ENCODE measurements at regions not wholly inside any gene's neighbourhood (a gene's known extent, or its start where the extent isn't known, plus 50 kb on each side); places are given as distances from the start of the nearest gene placed in this dataset.

DNA sequence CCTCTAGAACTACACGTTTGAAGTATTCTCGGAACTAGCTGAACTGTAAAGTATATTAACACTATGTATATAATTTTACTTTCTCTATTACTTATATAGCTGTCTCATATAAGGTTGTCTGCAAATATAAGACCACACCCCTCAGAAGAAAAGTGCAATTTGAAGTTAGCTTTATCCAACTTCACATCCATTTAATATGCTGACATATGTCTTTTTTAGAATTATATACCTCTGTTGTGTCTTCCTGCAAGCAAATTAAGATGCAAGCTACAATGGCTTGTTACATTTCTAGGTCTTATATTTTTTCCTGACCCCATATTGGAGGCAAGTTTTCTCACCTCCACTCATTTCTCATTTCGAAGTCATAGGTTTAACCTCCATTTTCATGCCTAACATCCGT lies 349.0 kb upstream of the AGA start:
- Mint-ChIP-seq H3K4me1 (ENCODE audit: unreplicated experiment) (no peaks in the 10 kb centered on the region), H3K27ac (ENCODE audit: unreplicated experiment) (no peak overlapping the region), H3K4me3 (ENCODE audit: unreplicated experiment) (no peak overlapping the region), H3K9me3 (ENCODE audit: unreplicated experiment) (no peaks in the 10 kb centered on the region), H3K36me3 (ENCODE audit: unreplicated experiment) (no peaks in the 10 kb centered on the region), H3K27me3 (ENCODE audit: unreplicated experiment) (peaks cover 2% of the 10 kb centered on the region)
- DNase-seq (ENCODE audit: extremely low spot score, unreplicated experiment) = no peak
- TF ChIP-seq, protein P1, sequence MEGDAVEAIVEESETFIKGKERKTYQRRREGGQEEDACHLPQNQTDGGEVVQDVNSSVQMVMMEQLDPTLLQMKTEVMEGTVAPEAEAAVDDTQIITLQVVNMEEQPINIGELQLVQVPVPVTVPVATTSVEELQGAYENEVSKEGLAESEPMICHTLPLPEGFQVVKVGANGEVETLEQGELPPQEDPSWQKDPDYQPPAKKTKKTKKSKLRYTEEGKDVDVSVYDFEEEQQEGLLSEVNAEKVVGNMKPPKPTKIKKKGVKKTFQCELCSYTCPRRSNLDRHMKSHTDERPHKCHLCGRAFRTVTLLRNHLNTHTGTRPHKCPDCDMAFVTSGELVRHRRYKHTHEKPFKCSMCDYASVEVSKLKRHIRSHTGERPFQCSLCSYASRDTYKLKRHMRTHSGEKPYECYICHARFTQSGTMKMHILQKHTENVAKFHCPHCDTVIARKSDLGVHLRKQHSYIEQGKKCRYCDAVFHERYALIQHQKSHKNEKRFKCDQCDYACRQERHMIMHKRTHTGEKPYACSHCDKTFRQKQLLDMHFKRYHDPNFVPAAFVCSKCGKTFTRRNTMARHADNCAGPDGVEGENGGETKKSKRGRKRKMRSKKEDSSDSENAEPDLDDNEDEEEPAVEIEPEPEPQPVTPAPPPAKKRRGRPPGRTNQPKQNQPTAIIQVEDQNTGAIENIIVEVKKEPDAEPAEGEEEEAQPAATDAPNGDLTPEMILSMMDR (IDR thresholded peaks at IDR 0.05) = no peak

DNA sequence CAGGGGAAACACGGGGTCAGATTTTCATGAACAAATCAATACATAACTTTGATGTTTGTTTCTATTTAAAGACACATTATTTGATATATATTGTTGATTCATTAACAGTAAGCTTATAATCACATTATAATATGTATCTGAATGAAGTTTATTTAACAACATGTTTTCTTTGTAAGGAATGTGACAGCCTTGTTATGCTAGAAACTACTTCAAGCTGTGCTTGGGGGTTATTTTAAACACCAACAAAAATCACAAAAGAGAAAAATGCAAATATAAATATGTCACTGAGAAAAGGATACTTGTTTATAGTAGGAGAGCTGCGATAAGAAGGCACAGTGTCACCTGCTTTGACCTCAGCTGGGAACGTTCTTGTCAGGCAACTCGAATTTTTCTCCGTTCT lies 354.6 kb upstream of the AGA start:
- DNase-seq (ENCODE audit: extremely low spot score, unreplicated experiment) = no peak
- Mint-ChIP-seq H3K4me1 (ENCODE audit: unreplicated experiment) (no peaks in the 10 kb centered on the region), H3K27ac (ENCODE audit: unreplicated experiment) (no peak overlapping the region), H3K27me3 (ENCODE audit: unreplicated experiment) (peaks cover 2% of the 10 kb centered on the region), H3K9me3 (ENCODE audit: unreplicated experiment) (no peaks in the 10 kb centered on the region), H3K4me3 (ENCODE audit: unreplicated experiment) (no peak overlapping the region), H3K36me3 (ENCODE audit: unreplicated experiment) (no peaks in the 10 kb centered on the region)
- TF ChIP-seq, protein P1 (IDR thresholded peaks at IDR 0.05) = no peak

DNA sequence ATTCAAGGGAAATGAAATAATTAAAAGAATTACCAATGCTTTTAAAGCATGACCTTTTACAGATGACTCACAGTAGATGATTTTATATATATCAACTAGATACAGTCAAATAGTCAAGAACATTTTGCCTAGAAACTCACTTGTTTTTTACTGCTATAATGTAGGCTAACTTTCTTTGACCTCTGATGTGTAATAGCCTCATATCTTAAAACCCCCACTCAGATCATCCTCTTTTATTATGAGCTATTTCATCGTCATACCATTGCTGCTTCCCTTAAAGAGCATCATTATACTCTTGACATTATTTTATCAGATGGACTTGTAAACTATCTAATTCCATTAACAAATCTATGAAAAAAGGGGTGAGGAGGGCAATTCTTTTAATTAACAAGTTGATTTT lies 355.9 kb upstream of the AGA start:
- H3K27ac Mint-ChIP-seq (ENCODE audit: unreplicated experiment) = no peak overlapping the region
- H3K27me3 Mint-ChIP-seq (ENCODE audit: unreplicated experiment) = no peaks in the 10 kb centered on the region
- no peak overlapping the region for H3K4me3 Mint-ChIP-seq (ENCODE audit: unreplicated experiment)
- H3K36me3 Mint-ChIP-seq (ENCODE audit: unreplicated experiment) = no peaks in the 10 kb centered on the region
- no peaks in the 10 kb centered on the region for H3K4me1 Mint-ChIP-seq (ENCODE audit: unreplicated experiment)
- TF ChIP-seq, protein P1 (IDR thresholded peaks at IDR 0.05) = no peak
- DNase-seq (ENCODE audit: extremely low spot score, unreplicated experiment) = no peak
- no peaks in the 10 kb centered on the region for H3K9me3 Mint-ChIP-seq (ENCODE audit: unreplicated experiment)

DNA sequence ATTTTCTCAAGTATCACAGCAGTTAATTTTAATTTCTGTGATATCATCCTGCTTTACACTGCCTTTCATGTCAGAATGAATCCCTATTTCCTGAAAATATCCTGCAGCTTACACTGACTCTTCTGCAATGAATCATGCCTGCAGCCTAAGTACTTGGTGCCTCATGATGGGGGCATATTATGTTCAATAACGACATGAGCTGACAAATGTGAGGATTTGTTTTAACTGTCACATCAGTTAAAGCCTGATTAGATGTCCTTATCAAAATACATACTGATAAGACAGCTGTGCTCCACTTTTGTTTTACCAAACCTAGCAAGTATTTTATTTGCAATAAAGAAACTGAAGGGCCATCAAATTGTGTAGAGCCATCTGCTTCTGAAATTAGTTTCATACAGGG lies 359.9 kb upstream of the AGA start:
- no peak for DNase-seq (ENCODE audit: extremely low spot score, unreplicated experiment)
- Mint-ChIP-seq H3K9me3 (ENCODE audit: unreplicated experiment) (no peaks in the 10 kb centered on the region), H3K36me3 (ENCODE audit: unreplicated experiment) (no peaks in the 10 kb centered on the region), H3K27ac (ENCODE audit: unreplicated experiment) (no peak overlapping the region), H3K4me1 (ENCODE audit: unreplicated experiment) (no peaks in the 10 kb centered on the region), H3K27me3 (ENCODE audit: unreplicated experiment) (no peaks in the 10 kb centered on the region), H3K4me3 (ENCODE audit: unreplicated experiment) (no peak overlapping the region)
- TF ChIP-seq, protein P1 (IDR thresholded peaks at IDR 0.05) = no peak

DNA sequence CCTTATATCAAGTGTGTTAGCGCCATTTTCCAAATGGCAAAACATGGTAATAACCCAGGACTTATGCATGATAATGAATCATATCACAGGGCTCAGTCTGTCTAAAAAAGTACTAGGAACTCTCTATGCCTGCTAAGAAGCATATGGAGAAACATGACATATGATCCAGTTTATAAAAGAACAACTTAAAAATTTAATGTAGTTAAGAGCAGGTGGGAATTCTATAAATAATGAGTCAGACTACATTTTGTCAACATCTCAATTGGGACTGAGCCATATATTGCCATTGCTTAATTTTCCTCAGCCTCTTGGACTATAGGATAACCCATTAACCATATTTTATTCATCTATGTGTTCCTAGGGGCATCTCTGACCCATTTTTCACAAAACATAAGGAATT lies 360.4 kb upstream of the AGA start:
- DNase-seq (ENCODE audit: extremely low spot score, unreplicated experiment) = no peak
- no peaks in the 10 kb centered on the region for H3K4me1 Mint-ChIP-seq (ENCODE audit: unreplicated experiment)
- TF ChIP-seq, protein P1 (IDR thresholded peaks at IDR 0.05) = no peak

More for the DNA sequence above, 360.4 kb upstream of the AGA start:
- Mint-ChIP-seq H3K9me3 (ENCODE audit: unreplicated experiment) (no peaks in the 10 kb centered on the region), H3K36me3 (ENCODE audit: unreplicated experiment) (no peaks in the 10 kb centered on the region), H3K27ac (ENCODE audit: unreplicated experiment) (no peak overlapping the region), H3K4me3 (ENCODE audit: unreplicated experiment) (no peak overlapping the region), H3K27me3 (ENCODE audit: unreplicated experiment) (no peaks in the 10 kb centered on the region)

Measured in osteocyte (in vitro differentiated cells).